ENCODE measurements at regions not wholly inside any gene's neighbourhood (a gene's known extent, or its start where the extent isn't known, plus 50 kb on each side); places are given as distances from the start of the nearest gene placed in this dataset.
"Not testable (repeated sequence)": the region's sequence is repeated elsewhere in the genome, so short reads cannot be mapped to it uniquely, and the experiment has no call there.

GRCh38 chr6:102918161-102918560, 1524.7 kb downstream of the GRIK2 start:
- CTCF ChIA-PET, result no interaction called here
- H3K4me3 Mint-ChIP-seq, result no peak overlapping the region
- H3K4me1 Mint-ChIP-seq, result no peaks in the 10 kb centered on the region
- no peak for DNase-seq
- H3K27ac Mint-ChIP-seq, result no peak overlapping the region
- H3K9me3 Mint-ChIP-seq, result peaks cover 10% of the 10 kb centered on the region
- H3K36me3 Mint-ChIP-seq, result no peaks in the 10 kb centered on the region
- H3K27me3 Mint-ChIP-seq, result no peaks in the 10 kb centered on the region

- Mint-ChIP-seq H3K27me3 (no peaks in the 10 kb centered on the region), H3K9me3 (peaks cover 14% of the 10 kb centered on the region), H3K4me3 (no peak overlapping the region), H3K4me1 (no peaks in the 10 kb centered on the region), H3K36me3 (no peaks in the 10 kb centered on the region), H3K27ac (no peak overlapping the region)
- CTCF ChIA-PET, result no interaction called here
- no peak for DNase-seq
Observed at GRCh38 chr6:102911571-102911970, 1518.1 kb downstream of the GRIK2 start.

- H3K27me3 Mint-ChIP-seq, H3K4me1 Mint-ChIP-seq, H3K27ac Mint-ChIP-seq, CTCF ChIA-PET, H3K4me3 Mint-ChIP-seq, DNase-seq, H3K36me3 Mint-ChIP-seq: not testable (repeated sequence)
- peaks cover 14% of the 10 kb centered on the region for H3K9me3 Mint-ChIP-seq
Observed at GRCh38 chr6:102910701-102911139, 1517.2 kb downstream of the GRIK2 start.

- no peaks in the 10 kb centered on the region for H3K4me1 Mint-ChIP-seq
- no peaks in the 10 kb centered on the region for H3K36me3 Mint-ChIP-seq
- no peak for DNase-seq
- no peaks in the 10 kb centered on the region for H3K27me3 Mint-ChIP-seq
- no peak overlapping the region for H3K27ac Mint-ChIP-seq
- no peak overlapping the region for H3K4me3 Mint-ChIP-seq
- CTCF ChIA-PET, result no interaction called here
- peaks cover 17% of the 10 kb centered on the region for H3K9me3 Mint-ChIP-seq
Observed at GRCh38 chr6:102907181-102907580, 1513.7 kb downstream of the GRIK2 start.

- no peak overlapping the region for H3K4me3 Mint-ChIP-seq
- CTCF ChIA-PET, result no interaction called here
- peaks cover 7% of the 10 kb centered on the region for H3K9me3 Mint-ChIP-seq
- no peak for DNase-seq
- H3K36me3 Mint-ChIP-seq, result no peaks in the 10 kb centered on the region
- H3K27ac Mint-ChIP-seq, result no peak overlapping the region
- H3K4me1 Mint-ChIP-seq, result no peaks in the 10 kb centered on the region
- H3K27me3 Mint-ChIP-seq, result no peaks in the 10 kb centered on the region
Observed at GRCh38 chr6:102902471-102902870, 1509.0 kb downstream of the GRIK2 start.

- Mint-ChIP-seq H3K9me3 (peaks cover 2% of the 10 kb centered on the region), H3K36me3 (no peaks in the 10 kb centered on the region), H3K4me1 (no peaks in the 10 kb centered on the region), H3K27ac (no peak overlapping the region), H3K4me3 (no peak overlapping the region), H3K27me3 (no peaks in the 10 kb centered on the region)
- CTCF ChIA-PET, result no interaction called here
- no peak for DNase-seq
Observed at GRCh38 chr6:102895683-102896082, 1502.2 kb downstream of the GRIK2 start.

- CTCF ChIA-PET, result no interaction called here
Observed at GRCh38 chr6:102885165-102885564, 1491.7 kb downstream of the GRIK2 start.

GRCh38 chr6:102853249-102853955, 1459.9 kb downstream of the GRIK2 start:
- H3K27me3 Mint-ChIP-seq, result no peaks in the 10 kb centered on the region
- H3K9me3 Mint-ChIP-seq, result no peaks in the 10 kb centered on the region
- CTCF ChIA-PET, result no interaction called here
- no peaks in the 10 kb centered on the region for H3K36me3 Mint-ChIP-seq
- no peak for DNase-seq
- H3K4me3 Mint-ChIP-seq, result no peak overlapping the region
- H3K4me1 Mint-ChIP-seq, result no peaks in the 10 kb centered on the region
- H3K27ac Mint-ChIP-seq, result no peak overlapping the region

More at GRCh38 chr6:102885165-102885564, 1491.7 kb downstream of the GRIK2 start:
- Mint-ChIP-seq H3K27me3 (no peaks in the 10 kb centered on the region), H3K4me3 (no peak overlapping the region), H3K4me1 (no peaks in the 10 kb centered on the region), H3K27ac (no peak overlapping the region), H3K9me3 (no peaks in the 10 kb centered on the region), H3K36me3 (no peaks in the 10 kb centered on the region)
- no peak for DNase-seq

GRCh38 chr6:102848796-102849195, 1455.3 kb downstream of the GRIK2 start:
- no peaks in the 10 kb centered on the region for H3K36me3 Mint-ChIP-seq
- CTCF ChIA-PET, result no interaction called here
- H3K9me3 Mint-ChIP-seq, result no peaks in the 10 kb centered on the region
- H3K4me1 Mint-ChIP-seq, result no peaks in the 10 kb centered on the region
- H3K4me3 Mint-ChIP-seq, result no peak overlapping the region
- H3K27ac Mint-ChIP-seq, result no peak overlapping the region
- DNase-seq, result no peak
- no peaks in the 10 kb centered on the region for H3K27me3 Mint-ChIP-seq

GRCh38 chr6:102848210-102848609, 1454.7 kb downstream of the GRIK2 start:
- DNase-seq, result no peak
- CTCF ChIA-PET, result no interaction called here
- H3K36me3 Mint-ChIP-seq, result no peaks in the 10 kb centered on the region
- no peak overlapping the region for H3K4me3 Mint-ChIP-seq
- H3K9me3 Mint-ChIP-seq, result no peaks in the 10 kb centered on the region
- no peak overlapping the region for H3K27ac Mint-ChIP-seq
- no peaks in the 10 kb centered on the region for H3K27me3 Mint-ChIP-seq
- no peaks in the 10 kb centered on the region for H3K4me1 Mint-ChIP-seq

GRCh38 chr6:102841060-102841459, 1447.6 kb downstream of the GRIK2 start:
- H3K27me3 Mint-ChIP-seq, result no peaks in the 10 kb centered on the region
- H3K27ac Mint-ChIP-seq, result no peak overlapping the region
- H3K4me1 Mint-ChIP-seq, result no peaks in the 10 kb centered on the region
- no peak overlapping the region for H3K4me3 Mint-ChIP-seq
- CTCF ChIA-PET, result no interaction called here
- peaks cover 3% of the 10 kb centered on the region for H3K9me3 Mint-ChIP-seq
- no peaks in the 10 kb centered on the region for H3K36me3 Mint-ChIP-seq
- DNase-seq, result no peak

GRCh38 chr6:102832021-102832420, 1438.5 kb downstream of the GRIK2 start:
- no peaks in the 10 kb centered on the region for H3K4me1 Mint-ChIP-seq
- H3K36me3 Mint-ChIP-seq, result no peaks in the 10 kb centered on the region
- H3K4me3 Mint-ChIP-seq, result no peak overlapping the region
- no peaks in the 10 kb centered on the region for H3K27me3 Mint-ChIP-seq
- DNase-seq, result no peak
- CTCF ChIA-PET, result no interaction called here
- no peak overlapping the region for H3K27ac Mint-ChIP-seq
- peaks cover 11% of the 10 kb centered on the region for H3K9me3 Mint-ChIP-seq

GRCh38 chr6:102820098-102820497, 1426.6 kb downstream of the GRIK2 start:
- no peak overlapping the region for H3K27ac Mint-ChIP-seq
- H3K4me1 Mint-ChIP-seq, result no peaks in the 10 kb centered on the region
- no peak for DNase-seq
- CTCF ChIA-PET, result no interaction called here
- H3K4me3 Mint-ChIP-seq, result no peak overlapping the region
- H3K27me3 Mint-ChIP-seq, result no peaks in the 10 kb centered on the region
- H3K36me3 Mint-ChIP-seq, result no peaks in the 10 kb centered on the region
- no peaks in the 10 kb centered on the region for H3K9me3 Mint-ChIP-seq

GRCh38 chr6:102815207-102815606, 1421.7 kb downstream of the GRIK2 start:
- Mint-ChIP-seq H3K36me3 (no peaks in the 10 kb centered on the region), H3K27me3 (no peaks in the 10 kb centered on the region), H3K4me1 (no peaks in the 10 kb centered on the region), H3K27ac (no peak overlapping the region), H3K9me3 (no peaks in the 10 kb centered on the region), H3K4me3 (no peak overlapping the region)
- DNase-seq, result no peak
- CTCF ChIA-PET, result no interaction called here

- Mint-ChIP-seq H3K27ac (no peak overlapping the region), H3K36me3 (no peaks in the 10 kb centered on the region), H3K27me3 (no peaks in the 10 kb centered on the region), H3K4me1 (no peaks in the 10 kb centered on the region), H3K9me3 (no peaks in the 10 kb centered on the region), H3K4me3 (no peak overlapping the region)
- DNase-seq, result no peak
- CTCF ChIA-PET, result no interaction called here
Observed at GRCh38 chr6:102813489-102814275, 1420.2 kb downstream of the GRIK2 start.
